Hepatocyte (in vitro differentiated cells): ENCODE measurements at regions not wholly inside any gene's neighbourhood (a gene's known extent, or its start where the extent isn't known, plus 50 kb on each side); places are given as distances from the start of the nearest gene placed in this dataset.

Experiments used
- DNase-seq: peaks from one replicate; pipeline ENCODE4 v3.0.0-alpha.2; 2016; ENCODE audit warnings: low spot score
- H2AFZ ChIP-seq: fragments of 200-600 bp; sonication (generic); 2 replicates; pipeline ENCODE4 v1.6.0; 2016; ENCODE audit warnings: antibody characterized with exemption, mild to moderate bottlenecking
- H3K27ac ChIP-seq: fragments of 200-600 bp; sonication (generic); 2 replicates; pipeline ENCODE4 v1.5.1; 2016; ENCODE audit warnings: mild to moderate bottlenecking
- H3K27me3 ChIP-seq: fragments of 200-600 bp; sonication (generic); 2 replicates; pipeline ENCODE4 v1.6.1; 2016
- H3K36me3 ChIP-seq: fragments of 200-600 bp; sonication (generic); replicated peaks from 2 replicates; pipeline ENCODE4 v1.5.1; 2016; ENCODE audit warnings: low read depth; ENCODE audit not compliant: insufficient read depth
- H3K4me1 ChIP-seq: fragments of 200-600 bp; sonication (generic); 2 replicates; pipeline ENCODE4 v1.5.1; 2016; ENCODE audit warnings: mild to moderate bottlenecking, moderate library complexity; ENCODE audit not compliant: insufficient read depth
- H3K4me2 ChIP-seq: fragments of 200-600 bp; sonication (generic); 2 replicates; pipeline ENCODE4 v1.6.0; 2016
- H3K4me3 ChIP-seq: fragments of 200-600 bp; sonication (generic); 2 replicates; pipeline ENCODE4 v1.5.1; 2016; ENCODE audit warnings: mild to moderate bottlenecking
- H3K79me2 ChIP-seq: fragments of 200-600 bp; sonication (generic); 2 replicates; pipeline ENCODE4 v1.6.0; 2017; ENCODE audit warnings: mild to moderate bottlenecking
- H3K9me2 ChIP-seq: fragments of 200-600 bp; sonication (generic); replicated peaks from 2 replicates; pipeline ENCODE4 v1.6.0; 2017; ENCODE audit warnings: mild to moderate bottlenecking; ENCODE audit not compliant: insufficient read depth
- H3K9me3 ChIP-seq: fragments of 200-600 bp; sonication (generic); 2 replicates; pipeline ENCODE4 v1.5.1; 2016; ENCODE audit warnings: low read depth, mild to moderate bottlenecking
- H4K20me1 ChIP-seq: fragments of 200-600 bp; sonication (generic); 2 replicates; pipeline ENCODE4 v1.6.0; 2016; ENCODE audit warnings: mild to moderate bottlenecking; ENCODE audit not compliant: insufficient read depth, poor library complexity, severe bottlenecking
- EZH2 ChIP-seq: fragments of 200-600 bp; sonication (generic); IDR thresholded peaks from 2 replicates; pipeline ENCODE4 v1.6.1; 2016; ENCODE audit warnings: antibody characterized with exemption, mild to moderate bottlenecking, borderline replicate concordance
- EZH2phosphoT487 ChIP-seq: fragments of 200-600 bp; sonication (generic); IDR thresholded peaks from one replicate; pipeline ENCODE4 v1.6.1; 2018; ENCODE audit warnings: antibody characterized with exemption, mild to moderate bottlenecking, low read depth, moderate library complexity; ENCODE audit not compliant: unreplicated experiment, severe bottlenecking
- WGBS: methylation state at CpG from one replicate; pipeline ENCODE4 v1.1.6; 2016; ENCODE audit warnings: low lambda C conversion rate; ENCODE audit errors: missing lambda C conversion rate; 5-methylcytosine and 5-hydroxymethylcytosine counted together
- TF ChIP-seq, protein P1 (sequence below): fragments of 200-600 bp; sonication (generic); IDR thresholded peaks from 2 replicates; pipeline ENCODE4 v1.5.1; 2016; ENCODE audit warnings: antibody characterized with exemption, mild to moderate bottlenecking; ENCODE audit not compliant: poor library complexity

GRCh38 chr4:119781044-119781443 is 152.4 kb upstream of the PDE5A start:
- H3K4me2 ChIP-seq: no peak overlapping the region
- H3K36me3 ChIP-seq: no peaks in the 10 kb centered on the region
- H3K79me2 ChIP-seq: no peaks in the 10 kb centered on the region
- no peaks in the 10 kb centered on the region for H3K9me3 ChIP-seq
- no peaks in the 10 kb centered on the region for H3K4me1 ChIP-seq
- H4K20me1 ChIP-seq: no peaks in the 10 kb centered on the region
- H3K4me3 ChIP-seq: no peak overlapping the region
- DNase-seq: no peak
- no peak for TF ChIP-seq EZH2phosphoT487
- TF ChIP-seq, protein P1, sequence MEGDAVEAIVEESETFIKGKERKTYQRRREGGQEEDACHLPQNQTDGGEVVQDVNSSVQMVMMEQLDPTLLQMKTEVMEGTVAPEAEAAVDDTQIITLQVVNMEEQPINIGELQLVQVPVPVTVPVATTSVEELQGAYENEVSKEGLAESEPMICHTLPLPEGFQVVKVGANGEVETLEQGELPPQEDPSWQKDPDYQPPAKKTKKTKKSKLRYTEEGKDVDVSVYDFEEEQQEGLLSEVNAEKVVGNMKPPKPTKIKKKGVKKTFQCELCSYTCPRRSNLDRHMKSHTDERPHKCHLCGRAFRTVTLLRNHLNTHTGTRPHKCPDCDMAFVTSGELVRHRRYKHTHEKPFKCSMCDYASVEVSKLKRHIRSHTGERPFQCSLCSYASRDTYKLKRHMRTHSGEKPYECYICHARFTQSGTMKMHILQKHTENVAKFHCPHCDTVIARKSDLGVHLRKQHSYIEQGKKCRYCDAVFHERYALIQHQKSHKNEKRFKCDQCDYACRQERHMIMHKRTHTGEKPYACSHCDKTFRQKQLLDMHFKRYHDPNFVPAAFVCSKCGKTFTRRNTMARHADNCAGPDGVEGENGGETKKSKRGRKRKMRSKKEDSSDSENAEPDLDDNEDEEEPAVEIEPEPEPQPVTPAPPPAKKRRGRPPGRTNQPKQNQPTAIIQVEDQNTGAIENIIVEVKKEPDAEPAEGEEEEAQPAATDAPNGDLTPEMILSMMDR: no peak
- no peak for TF ChIP-seq EZH2
- no peak overlapping the region for H3K27ac ChIP-seq
- no peaks in the 10 kb centered on the region for H3K27me3 ChIP-seq
- H2AFZ ChIP-seq: no peak overlapping the region
- no peaks in the 10 kb centered on the region for H3K9me2 ChIP-seq

DNA sequence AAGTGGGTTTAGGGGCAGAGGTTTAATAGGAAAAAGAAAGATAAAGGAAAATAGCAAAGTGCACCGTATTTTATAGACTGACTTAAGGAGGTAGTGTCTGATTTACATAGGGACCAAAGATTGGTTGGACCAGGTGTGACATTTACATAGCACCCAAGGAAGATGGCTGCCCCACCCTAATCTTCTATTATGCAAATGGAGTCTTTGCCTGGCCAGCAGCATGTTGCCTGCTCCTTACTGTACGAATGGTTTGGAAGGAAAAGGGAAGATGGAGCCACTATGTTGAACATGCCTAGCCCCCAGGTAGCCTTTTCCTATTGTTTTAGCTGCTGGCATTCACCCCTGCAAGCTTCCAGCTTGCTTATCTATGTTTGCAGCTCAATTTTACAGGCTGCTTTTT is 146.2 kb upstream of the PDE5A start:
- H2AFZ ChIP-seq: no peak overlapping the region
- H3K27me3 ChIP-seq: no peaks in the 10 kb centered on the region
- H3K4me2 ChIP-seq: no peak overlapping the region
- no peaks in the 10 kb centered on the region for H3K36me3 ChIP-seq
- TF ChIP-seq, protein P1: no peak
- no peak for TF ChIP-seq EZH2phosphoT487
- no peak for TF ChIP-seq EZH2
- H3K9me3 ChIP-seq: no peaks in the 10 kb centered on the region
- no peaks in the 10 kb centered on the region for H3K9me2 ChIP-seq
- WGBS: 73% methylated on average over 2 of the region's 2 CpGs
- H3K4me1 ChIP-seq: no peaks in the 10 kb centered on the region
- no peak overlapping the region for H3K4me3 ChIP-seq
- no peak for DNase-seq
- H4K20me1 ChIP-seq: no peaks in the 10 kb centered on the region
- H3K79me2 ChIP-seq: no peaks in the 10 kb centered on the region
- H3K27ac ChIP-seq: no peak overlapping the region

GRCh38 chr4:119765951-119766350 is 137.3 kb upstream of the PDE5A start:
- 74% methylated on average over 1 of the region's 1 CpG for WGBS

More at GRCh38 chr4:119765951-119766350, 137.3 kb upstream of the PDE5A start:
- no peak for TF ChIP-seq EZH2phosphoT487
- no peak for TF ChIP-seq EZH2
- TF ChIP-seq, protein P1: no peak
- H3K9me2 ChIP-seq: no peaks in the 10 kb centered on the region
- no peaks in the 10 kb centered on the region for H3K27me3 ChIP-seq
- no peak for DNase-seq
- H4K20me1 ChIP-seq: no peaks in the 10 kb centered on the region
- no peak overlapping the region for H2AFZ ChIP-seq
- no peaks in the 10 kb centered on the region for H3K9me3 ChIP-seq
- H3K79me2 ChIP-seq: no peaks in the 10 kb centered on the region
- H3K4me1 ChIP-seq: no peaks in the 10 kb centered on the region
- H3K36me3 ChIP-seq: no peaks in the 10 kb centered on the region
- no peak overlapping the region for H3K4me3 ChIP-seq
- H3K4me2 ChIP-seq: no peak overlapping the region
- H3K27ac ChIP-seq: no peak overlapping the region
